Mucosa of rectum (tissue), 2 donors: ENCODE measurements at regions not wholly inside any gene's neighbourhood (a gene's known extent, or its start where the extent isn't known, plus 50 kb on each side); places are given as distances from the start of the nearest gene placed in this dataset.

Experiments used
- H3K27ac ChIP-seq, 2 donors: one replicate each; pipeline ENCODE4 v1.7.0; 2013; ENCODE audit warnings: inconsistent platforms in 2 of 2, low read depth in 2 of 2, low read length in 2 of 2
- H3K27me3 ChIP-seq, 2 donors: one replicate each; pipeline ENCODE4 v1.7.0; 2013; ENCODE audit warnings: low read length in 2 of 2; ENCODE audit not compliant: control insufficient read depth in 2 of 2, insufficient read depth in 2 of 2
- H3K36me3 ChIP-seq, 2 donors: one replicate each; pipeline ENCODE4 v1.7.0; 2013; ENCODE audit warnings: low read length in 2 of 2; ENCODE audit not compliant: control insufficient read depth in 2 of 2, insufficient read depth in 2 of 2
- H3K4me1 ChIP-seq, 2 donors: one replicate each; pipeline ENCODE4 v1.7.0; 2013; ENCODE audit warnings: low read length in 2 of 2, mild to moderate bottlenecking in 1 of 2; ENCODE audit not compliant: control insufficient read depth in 2 of 2, insufficient read depth in 2 of 2
- H3K4me3 ChIP-seq, 2 donors: one replicate each; pipeline ENCODE4 v1.7.0; 2013; ENCODE audit warnings: low read length in 2 of 2
- H3K9ac ChIP-seq, 2 donors: one replicate each; pipeline ENCODE4 v1.7.0; 2013; ENCODE audit warnings: low read length in 2 of 2, low read depth in 1 of 2, mild to moderate bottlenecking in 1 of 2
- H3K9me3 ChIP-seq, 2 donors: one replicate each; pipeline ENCODE4 v1.7.0; 2013; ENCODE audit warnings: low read length in 2 of 2; ENCODE audit not compliant: control insufficient read depth in 2 of 2
- donor health status: healthy.
- donor health status: Normal muscosa, but diverticular disease.

GRCh38 chr11:116563712-116564047 is 209.1 kb downstream of the BUD13 start:
- Histone ChIP-seq H3K27ac (no peak overlapping the region), H3K9me3 (no peaks in the 10 kb centered on the region), H3K36me3 (no peaks in the 10 kb centered on the region), H3K4me1 (peaks cover 0 to 2% of the 10 kb centered on the region in 2 donors), H3K27me3 (no peaks in the 10 kb centered on the region), H3K9ac (no peak overlapping the region), H3K4me3 (no peak overlapping the region)

GRCh38 chr11:116563028-116563711 is 209.6 kb downstream of the BUD13 start:
- Histone ChIP-seq H3K27ac (no peak overlapping the region), H3K9ac (no peak overlapping the region), H3K4me3 (no peak overlapping the region)

GRCh38 chr11:116560589-116560988 is 212.2 kb downstream of the BUD13 start:
- no peak overlapping the region for H3K9ac ChIP-seq
- H3K27ac ChIP-seq: no peak overlapping the region
- H3K9me3 ChIP-seq: no peaks in the 10 kb centered on the region
- peaks cover 0 to 2% of the 10 kb centered on the region in 2 donors for H3K4me1 ChIP-seq
- no peak overlapping the region for H3K4me3 ChIP-seq
- H3K36me3 ChIP-seq: no peaks in the 10 kb centered on the region
- H3K27me3 ChIP-seq: no peaks in the 10 kb centered on the region

More at GRCh38 chr11:116563028-116563711, 209.6 kb downstream of the BUD13 start:
- no peaks in the 10 kb centered on the region for H3K27me3 ChIP-seq
- no peaks in the 10 kb centered on the region for H3K36me3 ChIP-seq
- peaks cover 0 to 2% of the 10 kb centered on the region in 2 donors for H3K4me1 ChIP-seq
- no peaks in the 10 kb centered on the region for H3K9me3 ChIP-seq

- Histone ChIP-seq H3K9ac (no peak overlapping the region), H3K27me3 (peaks cover 0 to 2% of the 10 kb centered on the region in 2 donors), H3K4me3 (no peak overlapping the region), H3K36me3 (no peaks in the 10 kb centered on the region), H3K9me3 (no peaks in the 10 kb centered on the region), H3K4me1 (peaks cover 0 to 2% of the 10 kb centered on the region in 2 donors), H3K27ac (no peak overlapping the region)
These were observed 214.1 kb downstream of the BUD13 start for GRCh38 chr11:116558504-116559211.

- H3K27me3 ChIP-seq: peaks cover 0 to 2% of the 10 kb centered on the region in 2 donors
- H3K27ac ChIP-seq: no peak overlapping the region
- no peak overlapping the region for H3K4me3 ChIP-seq
- no peaks in the 10 kb centered on the region for H3K9me3 ChIP-seq
- no peaks in the 10 kb centered on the region for H3K4me1 ChIP-seq
- no peaks in the 10 kb centered on the region for H3K36me3 ChIP-seq
- no peak overlapping the region for H3K9ac ChIP-seq
These were observed 215.5 kb downstream of the BUD13 start for GRCh38 chr11:116557282-116557681.

- Histone ChIP-seq H3K27me3 (peaks cover 0 to 2% of the 10 kb centered on the region in 2 donors), H3K4me3 (no peak overlapping the region), H3K9me3 (no peaks in the 10 kb centered on the region), H3K27ac (no peak overlapping the region), H3K36me3 (no peaks in the 10 kb centered on the region), H3K4me1 (no peaks in the 10 kb centered on the region), H3K9ac (no peak overlapping the region)
These were observed 216.3 kb downstream of the BUD13 start for GRCh38 chr11:116556483-116556882.

GRCh38 chr11:116553482-116553881 is 219.3 kb downstream of the BUD13 start:
- peaks cover 0 to 2% of the 10 kb centered on the region in 2 donors for H3K27me3 ChIP-seq
- H3K9me3 ChIP-seq: no peaks in the 10 kb centered on the region
- no peaks in the 10 kb centered on the region for H3K36me3 ChIP-seq
- H3K27ac ChIP-seq: no peak overlapping the region
- no peaks in the 10 kb centered on the region for H3K4me1 ChIP-seq
- no peak overlapping the region for H3K9ac ChIP-seq
- no peak overlapping the region for H3K4me3 ChIP-seq

- Histone ChIP-seq H3K9me3 (no peaks in the 10 kb centered on the region), H3K27ac (no peak overlapping the region), H3K4me3 (no peak overlapping the region), H3K36me3 (no peaks in the 10 kb centered on the region), H3K27me3 (peaks cover 0 to 4% of the 10 kb centered on the region in 2 donors), H3K4me1 (no peaks in the 10 kb centered on the region), H3K9ac (no peak overlapping the region)
These were observed 221.2 kb downstream of the BUD13 start for GRCh38 chr11:116551576-116551975.

- Histone ChIP-seq H3K36me3 (no peaks in the 10 kb centered on the region), H3K9ac (no peak overlapping the region), H3K4me3 (no peak overlapping the region), H3K27ac (no peak overlapping the region), H3K27me3 (peaks cover 0 to 2% of the 10 kb centered on the region in 2 donors), H3K9me3 (no peaks in the 10 kb centered on the region), H3K4me1 (no peaks in the 10 kb centered on the region)
These were observed 224.5 kb downstream of the BUD13 start for GRCh38 chr11:116548256-116548655.

GRCh38 chr11:116547571-116547970 is 225.2 kb downstream of the BUD13 start:
- Histone ChIP-seq H3K27ac (no peak overlapping the region), H3K9me3 (no peaks in the 10 kb centered on the region), H3K27me3 (peaks cover 0 to 2% of the 10 kb centered on the region in 2 donors), H3K9ac (no peak overlapping the region), H3K36me3 (no peaks in the 10 kb centered on the region), H3K4me3 (no peak overlapping the region), H3K4me1 (no peaks in the 10 kb centered on the region)
